WTC11 (cell line): ENCODE measurements at regions not wholly inside any gene's neighbourhood (a gene's known extent, or its start where the extent isn't known, plus 50 kb on each side); places are given as distances from the start of the nearest gene placed in this dataset.

Experiments used
- ATAC-seq: fragments of 200-7000 bp; cut with Tn5 transposase; 2 replicates; pipeline ENCODE4 v1.10.0; 2021; ENCODE audit warnings: mild to moderate bottlenecking, moderate library complexity
- CTCF ChIA-PET: fragments of 300-600 bp; sonication (Branson Sonifier 250); formaldehyde crosslinking; loops from one replicate; lab custom pipeline; 2021; ENCODE audit warnings: antibody characterized with exemption; lab: Charles Lee
- POLR2A ChIA-PET: fragments of 350-600 bp; sonication (Branson Sonifier 250); formaldehyde crosslinking; loops from one replicate; lab custom pipeline; 2021; ENCODE audit warnings: antibody characterized with exemption; lab: Charles Lee
- DNase-seq: peaks from one replicate; pipeline ENCODE4 v3.0.0; 2021; ENCODE audit warnings: low spot score
- H3K27ac Mint-ChIP-seq: 2 replicates; pipeline ENCODE4 v1.8.0; 2021; ENCODE audit warnings: mixed read lengths
- H3K27me3 Mint-ChIP-seq: 2 replicates; pipeline ENCODE4 v1.8.0; 2021; ENCODE audit warnings: low read depth, mild to moderate bottlenecking, moderate library complexity, mixed read lengths
- H3K36me3 Mint-ChIP-seq: 2 replicates; pipeline ENCODE4 v1.8.0; 2021; ENCODE audit warnings: mixed read lengths
- H3K4me1 Mint-ChIP-seq: 2 replicates; pipeline ENCODE4 v1.8.0; 2022; ENCODE audit warnings: mixed read lengths
- H3K4me3 Mint-ChIP-seq: 2 replicates; pipeline ENCODE4 v1.8.0; 2021; ENCODE audit warnings: mild to moderate bottlenecking, moderate library complexity, mixed read lengths
- H3K9me3 Mint-ChIP-seq: 2 replicates; pipeline ENCODE4 v1.8.0; 2021; ENCODE audit warnings: mixed read lengths
- AFF4 ChIP-seq: sonication (generic); formaldehyde crosslinking; IDR thresholded peaks from 2 replicates; pipeline ENCODE4 v1.8.1; 2023; ENCODE audit warnings: mild to moderate bottlenecking, missing genetic modification reagents, borderline replicate concordance
- ATF6 ChIP-seq: sonication (generic); formaldehyde crosslinking; IDR thresholded peaks from 2 replicates; pipeline ENCODE4 v1.8.1; 2023; ENCODE audit warnings: mild to moderate bottlenecking, missing genetic modification reagents
- ERG ChIP-seq: fragments of 250-450 bp; sonication (Bioruptor Pico); IDR thresholded peaks from 2 replicates; pipeline ENCODE4 v1.8.0; 2021; ENCODE audit warnings: mild to moderate bottlenecking
- FOXK1 ChIP-seq: sonication (generic); formaldehyde crosslinking; IDR thresholded peaks from 2 replicates; pipeline ENCODE4 v1.8.0; 2022; ENCODE audit warnings: mild to moderate bottlenecking, moderate library complexity, missing genetic modification reagents
- FOXP1 ChIP-seq: sonication (generic); formaldehyde crosslinking; IDR thresholded peaks from 2 replicates; pipeline ENCODE4 v1.8.0; 2022; ENCODE audit warnings: missing genetic modification reagents, mild to moderate bottlenecking, moderate library complexity, borderline replicate concordance
- FOXP4 ChIP-seq: sonication (generic); formaldehyde crosslinking; IDR thresholded peaks from 2 replicates; pipeline ENCODE4 v1.8.0; 2022; ENCODE audit warnings: mild to moderate bottlenecking, missing genetic modification reagents
- IRF1 ChIP-seq: sonication (generic); formaldehyde crosslinking; IDR thresholded peaks from 2 replicates; pipeline ENCODE4 v1.8.0; 2023; ENCODE audit warnings: missing genetic modification reagents
- JAZF1 ChIP-seq: fragments of 250-450 bp; sonication (Bioruptor Pico); IDR thresholded peaks from 2 replicates; pipeline ENCODE4 v1.9.0; 2021; ENCODE audit warnings: moderate library complexity, mild to moderate bottlenecking, inconsistent platforms
- MXD4 ChIP-seq: fragments of 250-450 bp; sonication (Bioruptor Pico); IDR thresholded peaks from 2 replicates; pipeline ENCODE4 v1.8.0; 2021; ENCODE audit warnings: mild to moderate bottlenecking, moderate library complexity, borderline replicate concordance
- MYBL2 ChIP-seq: sonication (generic); formaldehyde crosslinking; IDR thresholded peaks from 2 replicates; pipeline ENCODE4 v1.8.1; 2023; ENCODE audit warnings: mild to moderate bottlenecking, moderate library complexity, missing genetic modification reagents
- NFATC4 ChIP-seq: fragments of 250-450 bp; sonication (Bioruptor Pico); IDR thresholded peaks from 2 replicates; pipeline ENCODE4 v1.9.0; 2021; ENCODE audit warnings: mild to moderate bottlenecking
- NFYB ChIP-seq: sonication (generic); formaldehyde crosslinking; conservative IDR thresholded peaks from 2 replicates; pipeline ENCODE4 v1.8.0; 2022; ENCODE audit warnings: low read depth, missing genetic modification reagents
- NR2C2 ChIP-seq: sonication (generic); formaldehyde crosslinking; IDR thresholded peaks from 2 replicates; pipeline ENCODE4 v1.8.0; 2022; ENCODE audit warnings: mild to moderate bottlenecking, missing genetic modification reagents
- PREB ChIP-seq: sonication (generic); formaldehyde crosslinking; IDR thresholded peaks from 2 replicates; pipeline ENCODE4 v1.8.1; 2022; ENCODE audit warnings: mild to moderate bottlenecking, missing genetic modification reagents, moderate library complexity, borderline replicate concordance
- RORB ChIP-seq: fragments of 250-450 bp; sonication (Bioruptor Pico); IDR thresholded peaks from 2 replicates; pipeline ENCODE4 v1.9.0; 2021; ENCODE audit warnings: mild to moderate bottlenecking
- SMAD3 ChIP-seq: sonication (generic); formaldehyde crosslinking; IDR thresholded peaks from 2 replicates; pipeline ENCODE4 v1.8.0; 2022; ENCODE audit warnings: missing genetic modification reagents, mild to moderate bottlenecking, borderline replicate concordance
- ZBTB21 ChIP-seq: sonication (generic); formaldehyde crosslinking; IDR thresholded peaks from 2 replicates; pipeline ENCODE4 v1.8.1; 2023; ENCODE audit warnings: mild to moderate bottlenecking, missing genetic modification reagents, borderline replicate concordance
- ZNF219 ChIP-seq: sonication (generic); formaldehyde crosslinking; IDR thresholded peaks from 2 replicates; pipeline ENCODE4 v1.8.0; 2023; ENCODE audit warnings: missing genetic modification reagents, mild to moderate bottlenecking, borderline replicate concordance
- ZNF423 ChIP-seq: fragments of 250-450 bp; sonication (Bioruptor Pico); IDR thresholded peaks from 2 replicates; pipeline ENCODE4 v2.1.2; 2022; ENCODE audit warnings: mild to moderate bottlenecking, moderate library complexity
- ZNF512 ChIP-seq: sonication (generic); formaldehyde crosslinking; IDR thresholded peaks from 2 replicates; pipeline ENCODE4 v1.8.1; 2022; ENCODE audit warnings: missing genetic modification reagents, borderline replicate concordance
- ZNF671 ChIP-seq: fragments of 250-450 bp; sonication (Bioruptor Pico); IDR thresholded peaks from 2 replicates; pipeline ENCODE4 v1.8.0; 2021; ENCODE audit warnings: mild to moderate bottlenecking

- no peaks in the 10 kb centered on the region for H3K36me3 Mint-ChIP-seq
- ChIA-PET CTCF (no interaction called here), POLR2A (no interaction called here)
- no peaks in the 10 kb centered on the region for H3K9me3 Mint-ChIP-seq
- no peak overlapping the region for H3K4me3 Mint-ChIP-seq
- DNase-seq (no peak), ATAC-seq (no peak)
- no peak overlapping the region for H3K27ac Mint-ChIP-seq
- 0 out of 2 replicates have a peak, but pooled peaks cover 5% of the 10 kb centered on the region for H3K4me1 Mint-ChIP-seq
- no peak for TF ChIP-seq NR2C2
- TF ChIP-seq ZNF671 (CRISPR knock-in tag), result no peak
- no peak for TF ChIP-seq NFYB
- no peak for TF ChIP-seq ERG (CRISPR knock-in tag)
- no peak for TF ChIP-seq MYBL2 (CRISPR knock-in tag)
- TF ChIP-seq RORB (CRISPR knock-in tag), result no peak
- no peak for TF ChIP-seq ZNF512 (CRISPR knock-in tag)
- no peak for TF ChIP-seq FOXK1
- no peak for TF ChIP-seq FOXP4 (CRISPR knock-in tag)
- TF ChIP-seq ZNF219 (CRISPR knock-in tag), result no peak
- no peak for TF ChIP-seq NFATC4 (CRISPR knock-in tag)
- TF ChIP-seq IRF1 (CRISPR knock-in tag), result no peak
- TF ChIP-seq SMAD3, result no peak
- TF ChIP-seq PREB (CRISPR knock-in tag), result no peak
- TF ChIP-seq MXD4 (CRISPR knock-in tag), result no peak
- TF ChIP-seq ZNF423 (CRISPR knock-in tag), result no peak
- no peak for TF ChIP-seq ATF6
- no peak for TF ChIP-seq ZBTB21 (CRISPR knock-in tag)
- no peaks in the 10 kb centered on the region for H3K27me3 Mint-ChIP-seq
These were observed 631.1 kb upstream of the FAT1 start for GRCh38 chr4:187354740-187355139.

- Mint-ChIP-seq H3K27me3 (no peaks in the 10 kb centered on the region), H3K4me1 (0 out of 2 replicates have a peak, but pooled peaks cover 5% of the 10 kb centered on the region), H3K36me3 (no peaks in the 10 kb centered on the region), H3K27ac (no peak overlapping the region), H3K4me3 (no peak overlapping the region), H3K9me3 (no peaks in the 10 kb centered on the region)
- no peak for DNase-seq
- ChIA-PET POLR2A (no interaction called here), CTCF (interaction anchor here (0.6 kb wide), 1 partner anchor 10 kb away, joined by 3 read pairs; no protein-coding TSS in a partner anchor)
- ATAC-seq, result no peak
- TF ChIP-seq FOXP1 (CRISPR knock-in tag) (no peak), JAZF1 (no peak), AFF4 (CRISPR knock-in tag) (no peak), ZNF512 (CRISPR knock-in tag) (no peak)
These were observed 633.5 kb upstream of the FAT1 start for GRCh38 chr4:187357045-187357643.
